Activated CD8-positive, alpha-beta memory T cell treated with anti-CD3 and anti-CD28 coated beads, Interleukin-2, amount 50 U/mL, for 24 hours (primary cell): ENCODE measurements at regions not wholly inside any gene's neighbourhood (a gene's known extent, or its start where the extent isn't known, plus 50 kb on each side); places are given as distances from the start of the nearest gene placed in this dataset.
"Not testable (repeated sequence)": the region's sequence is repeated elsewhere in the genome, so short reads cannot be mapped to it uniquely, and the experiment has no call there.

Experiments
- DNase-seq: peaks from one replicate; pipeline ENCODE4 v3.0.0-alpha.2; 2020; ENCODE audit errors: extremely low read depth

DNA sequence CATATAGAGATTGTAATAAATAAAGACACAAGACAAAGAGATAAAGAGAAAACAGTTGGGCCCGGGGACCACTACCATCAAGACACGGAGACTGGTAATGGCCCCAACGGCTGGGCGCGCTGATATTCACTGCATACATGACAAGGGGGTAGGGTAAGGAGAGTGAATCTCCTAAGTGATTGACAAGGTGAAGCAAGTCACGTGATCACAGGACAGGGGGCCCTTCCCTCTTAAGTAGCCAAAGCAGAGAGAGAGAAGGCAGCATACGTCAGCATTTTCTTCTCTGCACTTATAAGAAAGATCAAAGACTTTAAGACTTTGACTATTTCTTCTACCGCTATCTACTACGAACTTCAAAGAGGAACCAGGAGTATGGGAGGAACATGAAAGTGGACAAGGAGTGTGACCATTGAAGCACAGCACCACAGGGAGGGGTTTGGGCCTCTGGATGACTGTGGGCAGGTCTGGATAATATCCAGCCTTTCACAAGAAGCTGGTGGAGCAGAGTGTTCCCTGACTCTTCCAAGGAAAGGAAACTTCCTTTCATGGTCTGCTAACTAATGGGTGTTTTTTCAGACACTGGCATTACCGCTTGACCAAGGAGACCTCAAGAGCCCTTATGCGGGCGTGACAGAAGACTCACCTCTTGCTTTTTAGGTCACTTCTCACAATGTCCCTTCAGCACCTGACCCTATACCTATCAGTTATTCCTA, 75.6 kb downstream of the MRPL39 start:
- not testable (repeated sequence) for DNase-seq

GRCh38 chr21:25528515-25528914, 78.8 kb downstream of the MRPL39 start:
- DNase-seq = no peak

- no peak for DNase-seq
Measured at GRCh38 chr21:25518491-25518911, 88.8 kb downstream of the MRPL39 start.

DNA sequence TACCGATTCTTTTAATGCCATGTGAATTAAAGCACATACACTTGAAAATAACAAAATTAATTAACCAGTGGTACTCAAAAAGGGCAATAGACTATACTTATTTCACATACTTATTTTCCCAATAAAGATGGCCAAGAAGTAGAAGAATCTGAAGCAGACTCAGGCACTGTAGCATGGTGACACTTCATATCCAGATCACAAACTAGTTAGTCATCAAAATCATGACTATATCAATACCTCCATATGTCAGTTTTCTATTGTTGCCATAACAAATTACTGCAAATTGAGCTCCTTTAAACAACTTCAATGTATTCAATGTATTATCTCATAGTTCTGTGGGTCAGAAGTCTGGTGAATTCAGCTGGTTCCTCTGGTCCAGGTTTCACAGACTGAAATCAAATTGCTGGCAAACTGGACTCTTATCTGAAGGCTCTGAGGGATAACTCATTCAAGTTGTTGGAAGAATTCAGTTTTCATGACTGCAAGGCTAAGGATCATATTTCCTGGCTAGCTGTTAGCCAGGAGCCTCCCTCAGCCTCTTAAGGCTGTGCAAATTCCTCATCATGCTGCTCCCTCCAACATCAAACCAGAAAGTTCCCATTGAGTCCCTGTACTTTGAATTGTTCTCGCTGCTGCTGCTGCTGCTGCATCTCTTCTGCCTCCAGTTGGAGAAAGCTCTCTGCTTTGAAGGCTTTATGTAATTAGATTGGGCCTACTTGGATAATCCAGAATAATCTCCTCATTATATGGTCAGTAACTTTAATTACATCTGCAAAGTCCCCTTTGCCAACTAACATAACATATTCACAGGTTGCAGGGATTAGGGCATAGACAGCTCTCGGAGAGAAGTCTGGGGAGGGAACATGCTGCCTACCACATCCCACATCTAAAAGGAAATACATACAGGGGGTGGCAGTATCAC, 91.5 kb downstream of the MRPL39 start:
- DNase-seq = no peak

- DNase-seq = no peak
Measured at GRCh38 chr21:25513810-25514209, 93.5 kb downstream of the MRPL39 start.

GRCh38 chr21:25512095-25513081, 94.9 kb downstream of the MRPL39 start:
- DNase-seq = no peak

DNA sequence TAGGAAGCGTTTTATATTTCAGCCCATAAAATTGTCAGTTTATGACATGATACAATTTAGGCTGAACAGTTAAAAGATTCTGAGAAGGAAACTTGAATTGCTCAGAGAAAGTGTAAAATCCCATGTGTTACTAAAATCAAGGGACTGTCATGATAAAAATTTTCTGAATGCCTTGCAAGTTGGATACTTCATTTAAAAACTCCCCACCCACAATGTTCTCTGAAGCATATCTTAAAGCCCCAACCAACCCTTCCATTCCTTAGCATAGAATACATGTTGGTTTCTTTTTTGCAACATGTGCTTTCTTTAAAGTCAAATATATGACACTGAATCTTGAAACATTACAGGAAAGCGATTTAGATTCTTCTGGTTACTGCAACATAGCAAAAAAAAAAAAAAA, 97.4 kb downstream of the MRPL39 start:
- DNase-seq = no peak

DNA sequence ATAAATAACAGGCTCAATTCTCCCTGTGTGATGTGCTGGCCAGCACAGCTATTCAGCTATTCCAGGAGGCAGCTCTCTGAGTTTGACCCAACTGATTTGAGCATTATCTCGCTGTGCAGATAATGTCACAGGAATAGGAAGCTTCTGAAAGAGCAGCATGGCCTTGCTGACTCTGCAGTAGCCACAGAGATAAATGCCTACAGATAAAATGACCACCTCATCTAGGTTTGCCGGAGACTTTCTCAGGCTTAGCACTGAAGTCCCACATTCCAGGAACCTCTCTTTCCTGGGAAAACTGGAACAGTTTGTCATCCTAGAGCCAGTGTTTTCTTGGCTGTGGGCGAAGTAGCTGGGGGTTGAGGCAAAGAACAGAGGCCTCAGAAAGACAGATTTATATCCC, 98.9 kb downstream of the MRPL39 start:
- DNase-seq = no peak

DNA sequence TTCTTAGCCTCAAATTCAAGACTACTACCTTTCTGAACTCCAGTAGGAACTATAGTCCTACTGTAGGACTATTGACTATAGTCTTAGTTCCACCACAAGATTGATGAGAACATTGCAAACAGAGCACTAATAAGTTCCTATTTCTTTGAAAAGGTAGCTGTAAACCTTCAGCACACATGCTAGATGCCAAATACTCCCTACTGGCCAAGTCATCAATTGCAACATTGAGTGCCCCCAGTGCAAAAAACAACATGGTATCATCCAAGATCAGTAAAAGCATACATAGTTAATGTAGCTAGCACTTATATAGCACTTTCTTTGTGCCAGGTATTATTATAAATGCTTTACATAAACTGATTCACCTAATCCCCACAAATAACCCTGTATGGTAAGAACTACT, 99.8 kb downstream of the MRPL39 start:
- DNase-seq = no peak

- no peak for DNase-seq
Measured at GRCh38 chr21:25506887-25507286, 100.4 kb downstream of the MRPL39 start.

- DNase-seq = no peak
Measured at GRCh38 chr21:25506261-25506660, 101.0 kb downstream of the MRPL39 start.

DNA sequence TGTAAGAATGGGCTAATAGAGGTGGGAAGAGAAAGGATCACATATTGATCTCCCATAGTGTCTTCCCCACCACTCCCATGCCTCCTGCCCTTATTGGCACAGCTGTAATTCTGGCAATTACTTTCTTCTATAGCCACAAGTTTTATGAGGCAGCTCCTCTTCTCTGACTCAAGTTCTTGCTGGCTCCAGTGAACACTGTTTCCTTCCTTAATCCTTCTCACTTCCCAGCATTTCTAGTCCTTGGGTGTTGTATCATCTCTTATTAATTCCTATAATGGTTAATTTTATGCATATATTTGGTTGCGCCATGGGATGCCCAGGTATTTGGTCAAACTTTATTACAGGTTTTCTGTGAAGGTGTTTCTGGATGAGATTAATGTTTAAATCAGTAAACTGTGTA, 103.3 kb downstream of the MRPL39 start:
- DNase-seq = no peak

GRCh38 chr21:25501996-25502665, 105.2 kb downstream of the MRPL39 start:
- DNase-seq = peak; percentile 56

DNA sequence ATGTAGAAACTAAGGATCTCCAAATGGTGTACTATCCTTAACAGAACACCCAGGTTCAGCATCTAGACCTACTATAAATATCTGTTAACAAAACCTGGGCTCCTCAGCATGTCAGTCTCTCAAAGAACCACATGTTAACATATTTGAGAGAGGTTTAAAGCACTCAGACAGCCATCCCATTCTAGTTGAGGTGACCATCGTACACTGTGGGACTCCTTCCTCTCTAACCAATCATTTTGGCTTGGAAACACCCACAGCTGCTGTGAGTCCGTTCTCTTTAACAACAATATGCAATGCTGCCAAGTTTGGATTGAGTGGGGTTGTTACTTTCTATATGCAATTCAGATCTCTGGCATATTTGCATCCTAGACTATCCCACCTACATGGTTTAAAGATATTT, 105.8 kb downstream of the MRPL39 start:
- DNase-seq = no peak

DNA sequence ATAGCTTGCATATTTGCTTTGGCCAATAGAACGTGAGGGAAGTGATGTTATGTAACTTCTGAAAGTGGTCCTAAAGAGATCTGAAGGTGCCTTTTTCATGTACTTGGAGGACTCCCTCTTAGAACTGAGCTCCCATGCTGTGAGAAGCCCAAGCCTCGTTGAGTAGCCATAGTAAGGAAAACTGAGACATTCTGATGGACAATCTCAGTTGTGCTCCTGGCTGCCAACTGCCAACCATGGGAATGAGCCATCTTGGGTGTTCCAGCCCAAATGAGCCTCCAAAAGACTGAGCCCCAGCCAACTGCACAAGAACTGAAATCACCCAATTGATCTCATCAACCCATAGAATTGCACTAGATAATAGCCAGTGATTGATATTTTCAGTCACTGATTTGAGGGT, 106.7 kb downstream of the MRPL39 start:
- no peak for DNase-seq

DNA sequence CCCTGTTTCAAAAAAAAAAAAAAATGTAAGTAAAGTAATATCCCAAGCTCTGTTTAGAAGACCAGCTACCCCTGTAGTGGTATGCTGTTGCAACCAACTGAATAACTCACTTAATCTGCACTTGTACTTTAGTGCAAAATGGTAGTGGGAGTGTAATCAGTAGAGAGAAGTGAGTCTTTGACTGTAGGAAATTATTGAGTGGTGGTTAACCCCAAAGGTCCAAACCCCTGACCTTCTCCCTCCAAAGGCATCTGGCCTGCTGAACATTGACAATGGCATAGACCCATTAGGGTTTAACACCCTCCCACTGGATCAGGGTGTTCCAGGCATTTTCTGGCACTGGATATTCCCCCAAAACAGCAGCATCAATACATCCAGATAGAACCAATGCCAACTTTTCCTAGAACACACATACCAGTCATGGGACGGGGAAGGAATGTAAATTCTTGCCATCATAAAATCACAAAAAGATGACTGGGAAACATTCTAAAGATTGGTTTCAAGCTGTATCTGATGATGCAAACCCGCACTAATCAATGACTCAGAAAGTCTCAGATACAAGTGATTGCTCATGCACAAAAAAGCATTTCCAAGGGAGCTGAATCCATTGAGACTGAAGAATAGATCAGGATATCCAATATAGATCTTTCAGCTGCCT, 110.3 kb downstream of the MRPL39 start:
- no peak for DNase-seq

- no peak for DNase-seq
Measured at GRCh38 chr21:25494804-25495203, 112.5 kb downstream of the MRPL39 start.

GRCh38 chr21:25493722-25494121, 113.6 kb downstream of the MRPL39 start:
- no peak for DNase-seq

- no peak for DNase-seq
Measured at GRCh38 chr21:25491267-25491666, 116.0 kb downstream of the MRPL39 start.

- DNase-seq = no peak
Measured at GRCh38 chr21:25490742-25491141, 116.5 kb downstream of the MRPL39 start.

- DNase-seq = no peak
Measured at GRCh38 chr21:25489673-25490072, 117.6 kb downstream of the MRPL39 start.
